ENCODE measurements at regions not wholly inside any gene's neighbourhood (a gene's known extent, or its start where the extent isn't known, plus 50 kb on each side); places are given as distances from the start of the nearest gene placed in this dataset.
"Not testable (repeated sequence)": the region's sequence is repeated elsewhere in the genome, so short reads cannot be mapped to it uniquely, and the experiment has no call there.

DNA sequence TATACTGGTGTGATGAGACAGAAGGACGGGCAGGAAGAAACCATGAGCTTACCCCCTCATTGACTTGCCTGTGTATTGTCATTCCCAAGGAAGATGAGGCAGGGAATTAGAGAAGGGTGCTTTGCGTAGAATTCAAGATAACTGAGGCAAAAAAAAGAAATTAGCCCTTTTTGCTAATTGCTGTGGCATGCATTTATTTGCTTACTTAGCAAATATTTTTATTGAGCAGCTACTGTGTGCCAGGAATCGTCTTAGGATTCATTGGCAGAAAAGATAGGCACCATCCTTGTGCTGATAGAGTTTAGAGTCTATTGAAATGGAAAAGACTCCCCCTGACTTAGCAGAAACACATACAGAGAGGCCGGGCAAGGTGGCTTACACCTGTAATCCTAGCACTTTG is 541.9 kb downstream of the TMEM114 start:
- Histone ChIP-seq H3K4me1 (no peaks in the 10 kb centered on the region), H3K4me3 (no peak overlapping the region), H3K27me3 (no peaks in the 10 kb centered on the region), H3K36me3 (no peaks in the 10 kb centered on the region), H3K27ac (no peak overlapping the region), H3K9me3 (peaks cover 0 to 13% (median 0%) of the 10 kb centered on the region in 12 donors)
- DNase-seq (no peak), ATAC-seq (no peak)
- TF ChIP-seq, protein P1, sequence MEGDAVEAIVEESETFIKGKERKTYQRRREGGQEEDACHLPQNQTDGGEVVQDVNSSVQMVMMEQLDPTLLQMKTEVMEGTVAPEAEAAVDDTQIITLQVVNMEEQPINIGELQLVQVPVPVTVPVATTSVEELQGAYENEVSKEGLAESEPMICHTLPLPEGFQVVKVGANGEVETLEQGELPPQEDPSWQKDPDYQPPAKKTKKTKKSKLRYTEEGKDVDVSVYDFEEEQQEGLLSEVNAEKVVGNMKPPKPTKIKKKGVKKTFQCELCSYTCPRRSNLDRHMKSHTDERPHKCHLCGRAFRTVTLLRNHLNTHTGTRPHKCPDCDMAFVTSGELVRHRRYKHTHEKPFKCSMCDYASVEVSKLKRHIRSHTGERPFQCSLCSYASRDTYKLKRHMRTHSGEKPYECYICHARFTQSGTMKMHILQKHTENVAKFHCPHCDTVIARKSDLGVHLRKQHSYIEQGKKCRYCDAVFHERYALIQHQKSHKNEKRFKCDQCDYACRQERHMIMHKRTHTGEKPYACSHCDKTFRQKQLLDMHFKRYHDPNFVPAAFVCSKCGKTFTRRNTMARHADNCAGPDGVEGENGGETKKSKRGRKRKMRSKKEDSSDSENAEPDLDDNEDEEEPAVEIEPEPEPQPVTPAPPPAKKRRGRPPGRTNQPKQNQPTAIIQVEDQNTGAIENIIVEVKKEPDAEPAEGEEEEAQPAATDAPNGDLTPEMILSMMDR (IDR thresholded peaks at IDR 0.05): no peak
- no peak for TF ChIP-seq POLR2A (IDR thresholded peaks at IDR 0.05)
- 71 to 79% (median 74%) methylated on average over 4 of the region's 4 CpGs for WGBS, 4 donors
- intact Hi-C loops (cut with DNase I): no loop called here

DNA sequence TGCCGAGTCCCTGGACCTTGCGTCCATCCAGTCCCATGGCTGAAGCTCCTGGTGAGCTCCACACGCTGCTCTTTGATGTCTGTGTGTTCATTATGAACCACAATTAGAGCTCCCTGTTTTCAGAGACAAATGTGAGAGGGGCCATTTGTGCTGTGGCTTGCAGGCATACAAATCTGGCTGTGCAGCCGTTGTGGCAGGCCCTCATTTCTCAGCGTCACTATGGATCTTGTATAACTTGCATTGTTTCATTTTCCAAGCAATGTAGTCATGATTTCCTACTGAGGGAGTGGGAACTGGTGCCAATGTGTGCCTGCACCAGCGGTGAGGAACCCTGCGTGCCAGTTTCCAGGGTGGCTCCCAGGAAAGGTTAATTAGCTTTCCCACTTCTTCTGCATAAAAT is 542.6 kb downstream of the TMEM114 start:
- H3K27me3 ChIP-seq: no peaks in the 10 kb centered on the region
- no peak overlapping the region for H3K27ac ChIP-seq
- TF ChIP-seq, protein P1 (IDR thresholded peaks at IDR 0.05): no peak
- TF ChIP-seq POLR2A (IDR thresholded peaks at IDR 0.05): no peak
- WGBS, 4 donors: 75 to 84% (median 81%) methylated on average over 7 of the region's 7 CpGs
- H3K9me3 ChIP-seq: peaks cover 0 to 13% (median 0%) of the 10 kb centered on the region in 12 donors
- DNase-seq (no peak), ATAC-seq (no peak)
- H3K4me1 ChIP-seq: no peaks in the 10 kb centered on the region
- H3K4me3 ChIP-seq: no peak overlapping the region
- intact Hi-C loops (cut with DNase I): no loop called here
- no peaks in the 10 kb centered on the region for H3K36me3 ChIP-seq

DNA sequence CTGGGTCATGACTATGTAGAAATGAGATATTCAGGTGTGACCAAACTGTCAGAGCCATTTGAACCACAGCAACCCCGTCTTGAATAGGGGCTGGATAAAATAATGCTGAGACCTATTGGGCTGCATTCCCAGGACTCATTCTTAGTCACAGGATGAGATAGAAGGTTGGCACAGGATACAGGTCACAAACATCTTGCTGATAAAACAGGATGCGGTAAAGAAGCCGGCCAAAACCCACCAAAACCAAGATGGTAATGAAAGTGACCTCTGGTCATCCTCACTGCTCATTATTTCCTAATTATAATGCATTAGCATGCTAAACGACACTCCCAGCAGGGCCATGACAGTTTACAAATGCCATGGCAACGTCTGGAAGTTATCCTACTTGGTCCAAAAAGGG is 545.5 kb downstream of the TMEM114 start:
- Histone ChIP-seq H3K27me3 (no peaks in the 10 kb centered on the region), H3K36me3 (no peaks in the 10 kb centered on the region), H3K27ac (no peak overlapping the region), H3K4me1 (no peaks in the 10 kb centered on the region), H3K9me3 (peaks cover 0 to 4% (median 0%) of the 10 kb centered on the region in 12 donors), H3K4me3 (no peak overlapping the region)
- DNase-seq (no peak), ATAC-seq (no peak)
- TF ChIP-seq POLR2A (IDR thresholded peaks at IDR 0.05): no peak
- TF ChIP-seq, protein P1 (IDR thresholded peaks at IDR 0.05): no peak
- intact Hi-C loops (cut with DNase I): no loop called here
- 62 to 75% (median 65%) methylated on average over 5 of the region's 5 CpGs for WGBS, 4 donors

DNA sequence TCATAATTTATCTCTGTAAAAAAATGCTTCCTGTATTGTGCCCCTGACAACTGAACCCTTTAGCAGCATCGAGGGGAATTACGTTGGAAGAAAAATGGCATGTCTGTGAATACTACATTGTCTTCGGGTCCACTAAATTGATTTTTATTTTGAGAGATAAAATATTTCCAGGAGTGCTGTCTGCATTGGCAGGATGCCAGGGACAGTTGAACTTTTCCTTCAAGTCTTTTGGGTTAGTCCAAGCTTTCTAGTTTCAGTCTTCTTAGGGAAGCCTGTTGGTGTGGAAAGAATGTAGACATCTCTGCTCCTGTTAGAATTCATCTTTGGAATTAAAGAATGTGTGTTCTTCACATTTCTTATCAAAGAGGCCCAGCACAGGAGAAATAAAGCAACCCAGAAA is 557.9 kb downstream of the TMEM114 start:
- Histone ChIP-seq H3K9me3 (peaks cover 0 to 19% (median 0%) of the 10 kb centered on the region in 12 donors), H3K4me1 (no peaks in the 10 kb centered on the region), H3K36me3 (no peaks in the 10 kb centered on the region), H3K27ac (no peak overlapping the region), H3K27me3 (no peaks in the 10 kb centered on the region), H3K4me3 (no peak overlapping the region)
- ATAC-seq (no peak), DNase-seq (no peak)
- intact Hi-C loops (cut with DNase I): no loop called here
- TF ChIP-seq, protein P1 (IDR thresholded peaks at IDR 0.05): no peak
- no peak for TF ChIP-seq POLR2A (IDR thresholded peaks at IDR 0.05)
- WGBS, 4 donors: 52 to 73% (median 59%) methylated on average over 3 of the region's 3 CpGs

DNA sequence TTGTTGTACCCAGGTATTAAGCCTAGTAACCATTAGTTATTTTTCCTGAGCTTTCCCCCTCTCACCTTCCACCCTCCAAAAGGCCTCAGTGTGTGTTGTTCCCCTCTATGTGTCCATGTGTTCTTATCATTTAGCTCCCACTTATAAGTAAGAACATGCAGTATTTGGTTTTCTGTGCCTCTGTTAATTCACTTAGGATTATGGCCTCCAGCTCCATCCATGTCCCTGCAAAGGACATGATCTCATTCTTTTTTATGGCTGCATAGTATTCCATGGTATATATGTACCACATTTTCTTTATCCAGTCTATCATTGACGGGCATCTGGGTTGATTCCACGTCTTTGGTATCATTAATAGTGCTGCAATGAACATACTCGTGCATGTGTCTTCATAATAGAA is 560.3 kb downstream of the TMEM114 start:
- H3K4me3 ChIP-seq; H3K27me3 ChIP-seq; ATAC-seq; H3K36me3 ChIP-seq; H3K4me1 ChIP-seq; intact Hi-C loops (cut with DNase I); DNase-seq; H3K27ac ChIP-seq: not testable (repeated sequence)
- peaks cover 0 to 19% (median 0%) of the 10 kb centered on the region in 12 donors for H3K9me3 ChIP-seq
- 66 to 80% (median 71%) methylated on average over 3 of the region's 3 CpGs for WGBS, 4 donors
